ENCODE measurements at regions not wholly inside any gene's neighbourhood (a gene's known extent, or its start where the extent isn't known, plus 50 kb on each side); places are given as distances from the start of the nearest gene placed in this dataset.

- Mint-ChIP-seq H3K27me3 (peaks cover 39% of the 10 kb centered on the region), H3K4me1 (peaks cover 4% of the 10 kb centered on the region), H3K36me3 (ENCODE audit: low read depth) (peaks cover 2% of the 10 kb centered on the region), H3K4me3 (no peak overlapping the region), H3K27ac (no peak overlapping the region)
- no peak for ATAC-seq
- H3K9me3 ChIP-seq (ENCODE audit: control insufficient read depth, low read length, poor library complexity, severe bottlenecking): no peaks in the 10 kb centered on the region
- DNase-seq: no peak
Measured at GRCh38 chr17:5730373-5730772, 146.1 kb upstream of the NLRP1 start.

DNA sequence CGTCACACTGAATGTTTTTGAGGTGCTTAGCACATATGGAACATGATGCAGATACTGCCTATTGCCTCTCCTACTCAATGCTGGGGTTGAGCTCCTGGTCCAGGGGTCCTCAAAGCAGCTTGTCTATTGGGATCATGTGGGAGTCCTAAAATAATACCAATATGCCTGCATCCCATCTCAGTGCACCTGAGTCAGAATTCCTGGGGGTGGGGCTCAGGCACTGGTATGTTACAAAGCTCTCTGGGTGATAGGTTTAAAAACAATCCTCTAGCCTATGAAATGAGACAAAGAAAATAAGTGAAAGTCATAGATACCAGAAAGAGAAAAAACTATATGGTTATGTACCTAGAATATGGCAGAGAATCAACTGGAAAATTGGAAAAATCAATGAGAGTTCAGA, 156.6 kb upstream of the NLRP1 start:
- DNase-seq (no peak), ATAC-seq (no peak)
- no peak overlapping the region for H3K4me3 Mint-ChIP-seq
- peaks cover 45% of the 10 kb centered on the region for H3K27me3 Mint-ChIP-seq
- no peaks in the 10 kb centered on the region for H3K36me3 Mint-ChIP-seq (ENCODE audit: low read depth)
- no peak overlapping the region for H3K27ac Mint-ChIP-seq
- no peaks in the 10 kb centered on the region for H3K4me1 Mint-ChIP-seq
- no peaks in the 10 kb centered on the region for H3K9me3 ChIP-seq (ENCODE audit: control insufficient read depth, low read length, poor library complexity, severe bottlenecking)

DNA sequence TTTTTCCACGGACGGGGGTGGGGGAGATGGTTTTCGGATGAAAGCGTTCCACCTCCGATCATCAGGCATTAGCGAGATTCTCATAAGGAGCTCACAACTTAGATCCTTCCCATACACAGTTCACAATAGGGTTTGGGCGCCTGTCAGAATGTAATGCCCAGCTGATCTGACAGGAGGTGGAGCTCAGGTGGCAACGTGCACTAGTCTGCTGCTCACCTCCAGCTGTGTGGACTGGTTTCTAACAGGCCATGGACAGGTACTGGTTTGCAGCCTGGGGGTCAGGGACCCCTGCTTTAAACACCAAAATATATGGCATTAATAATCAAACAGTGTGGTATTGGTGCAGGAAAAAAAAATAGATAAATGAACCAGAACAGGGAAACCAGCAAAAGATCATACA, 157.5 kb upstream of the NLRP1 start:
- no peak overlapping the region for H3K4me3 Mint-ChIP-seq
- no peak overlapping the region for H3K27ac Mint-ChIP-seq
- no peaks in the 10 kb centered on the region for H3K9me3 ChIP-seq (ENCODE audit: control insufficient read depth, low read length, poor library complexity, severe bottlenecking)
- ATAC-seq (no peak), DNase-seq (no peak)
- H3K27me3 Mint-ChIP-seq: peaks cover 47% of the 10 kb centered on the region
- H3K36me3 Mint-ChIP-seq (ENCODE audit: low read depth): no peaks in the 10 kb centered on the region
- H3K4me1 Mint-ChIP-seq: no peaks in the 10 kb centered on the region

DNA sequence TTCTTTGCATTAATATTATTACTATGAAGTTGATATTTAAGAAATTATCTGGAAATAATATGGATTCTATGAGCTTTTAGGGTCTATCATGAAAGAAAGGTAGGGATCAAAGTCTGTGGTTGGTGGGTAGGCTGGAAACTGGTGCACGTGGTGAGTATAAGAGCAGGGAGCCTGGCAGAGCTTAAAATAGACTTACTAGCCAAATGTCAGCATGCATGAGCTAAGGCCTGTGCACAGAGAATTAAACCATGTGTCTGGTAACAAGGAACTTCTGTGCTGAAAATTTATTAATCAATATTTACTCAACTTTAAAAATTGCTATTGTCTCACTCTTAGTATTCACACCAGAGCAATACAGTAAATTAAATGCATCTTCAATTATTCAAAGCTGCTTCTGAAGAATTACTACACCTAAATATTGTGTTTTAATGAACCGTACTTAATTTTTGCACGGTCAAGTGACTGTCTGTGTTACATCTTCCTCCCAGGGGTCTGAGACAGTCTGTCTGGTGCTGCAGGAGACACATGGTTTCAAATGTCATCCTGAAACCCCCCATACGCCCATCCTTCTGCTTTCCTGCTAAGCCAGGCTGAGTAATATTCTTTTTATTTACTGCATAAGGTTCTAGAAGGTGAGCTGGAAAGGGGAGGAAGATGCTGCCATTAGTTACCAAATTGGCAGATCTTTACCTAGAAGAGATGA, 161.0 kb upstream of the NLRP1 start:
- H3K27ac Mint-ChIP-seq: no peak overlapping the region
- no peak for DNase-seq
- no peak overlapping the region for H3K4me3 Mint-ChIP-seq
- H3K9me3 ChIP-seq (ENCODE audit: control insufficient read depth, low read length, poor library complexity, severe bottlenecking): no peaks in the 10 kb centered on the region
- no peaks in the 10 kb centered on the region for H3K4me1 Mint-ChIP-seq
- H3K36me3 Mint-ChIP-seq (ENCODE audit: low read depth): peaks cover 2% of the 10 kb centered on the region
- H3K27me3 Mint-ChIP-seq: peaks cover 52% of the 10 kb centered on the region
- no peak for ATAC-seq

DNA sequence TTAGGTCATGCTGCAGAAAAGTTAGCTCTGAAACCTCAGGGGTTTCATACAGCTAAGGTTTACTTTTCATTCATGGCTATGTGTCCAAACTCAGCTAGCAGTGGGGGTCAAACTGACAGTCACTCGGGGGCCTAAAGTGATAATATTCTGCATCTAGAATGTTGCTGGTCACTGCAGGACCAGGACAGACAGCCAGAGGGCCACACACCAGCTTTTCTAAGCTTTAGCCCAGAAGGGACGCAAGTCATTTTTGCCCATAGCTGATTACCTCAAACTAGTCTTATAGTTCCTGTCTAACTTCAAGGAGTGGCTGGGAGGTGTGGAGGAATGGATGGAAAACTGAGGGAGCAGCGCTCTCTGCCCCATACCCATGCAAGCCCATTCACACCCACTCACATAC, 163.0 kb upstream of the NLRP1 start:
- no peaks in the 10 kb centered on the region for H3K9me3 ChIP-seq (ENCODE audit: control insufficient read depth, low read length, poor library complexity, severe bottlenecking)
- Mint-ChIP-seq H3K4me1 (no peaks in the 10 kb centered on the region), H3K27ac (no peak overlapping the region), H3K36me3 (ENCODE audit: low read depth) (peaks cover 2% of the 10 kb centered on the region), H3K4me3 (no peak overlapping the region), H3K27me3 (peaks cover 43% of the 10 kb centered on the region)
- no peak for DNase-seq
- ATAC-seq: no peak

- Mint-ChIP-seq H3K27ac (no peak overlapping the region), H3K27me3 (peaks cover 38% of the 10 kb centered on the region), H3K36me3 (ENCODE audit: low read depth) (peaks cover 2% of the 10 kb centered on the region), H3K4me3 (no peak overlapping the region), H3K4me1 (no peaks in the 10 kb centered on the region)
- ATAC-seq: no peak
- no peaks in the 10 kb centered on the region for H3K9me3 ChIP-seq (ENCODE audit: control insufficient read depth, low read length, poor library complexity, severe bottlenecking)
- no peak for DNase-seq
Measured at GRCh38 chr17:5747964-5748363, 163.7 kb upstream of the NLRP1 start.

GRCh38 chr17:5753421-5753820, 169.1 kb upstream of the NLRP1 start:
- H3K27ac Mint-ChIP-seq: peak overlapping the region; percentile 3
- peaks cover 51% of the 10 kb centered on the region for H3K27me3 Mint-ChIP-seq
- DNase-seq: no peak
- H3K36me3 Mint-ChIP-seq (ENCODE audit: low read depth): no peaks in the 10 kb centered on the region
- no peaks in the 10 kb centered on the region for H3K9me3 ChIP-seq (ENCODE audit: control insufficient read depth, low read length, poor library complexity, severe bottlenecking)
- no peak for ATAC-seq
- no peak overlapping the region for H3K4me3 Mint-ChIP-seq
- no peaks in the 10 kb centered on the region for H3K4me1 Mint-ChIP-seq

GRCh38 chr17:5757314-5757907, 173.1 kb upstream of the NLRP1 start:
- Mint-ChIP-seq H3K27me3 (peaks cover 61% of the 10 kb centered on the region), H3K36me3 (ENCODE audit: low read depth) (peaks cover 2% of the 10 kb centered on the region), H3K4me3 (no peak overlapping the region), H3K4me1 (no peaks in the 10 kb centered on the region), H3K27ac (no peak overlapping the region)
- H3K9me3 ChIP-seq (ENCODE audit: control insufficient read depth, low read length, poor library complexity, severe bottlenecking): no peaks in the 10 kb centered on the region
- ATAC-seq (no peak), DNase-seq (no peak)

GRCh38 chr17:5758651-5759050, 174.3 kb upstream of the NLRP1 start:
- Mint-ChIP-seq H3K4me1 (no peaks in the 10 kb centered on the region), H3K36me3 (ENCODE audit: low read depth) (peaks cover 2% of the 10 kb centered on the region), H3K4me3 (no peak overlapping the region), H3K27ac (no peak overlapping the region), H3K27me3 (peaks cover 65% of the 10 kb centered on the region)
- no peak for ATAC-seq
- no peaks in the 10 kb centered on the region for H3K9me3 ChIP-seq (ENCODE audit: control insufficient read depth, low read length, poor library complexity, severe bottlenecking)
- no peak for DNase-seq

- no peak overlapping the region for H3K27ac Mint-ChIP-seq
- peaks cover 2% of the 10 kb centered on the region for H3K36me3 Mint-ChIP-seq (ENCODE audit: low read depth)
- H3K4me3 Mint-ChIP-seq: no peak overlapping the region
- DNase-seq: no peak
- peaks cover 65% of the 10 kb centered on the region for H3K27me3 Mint-ChIP-seq
- no peaks in the 10 kb centered on the region for H3K4me1 Mint-ChIP-seq
- no peak for ATAC-seq
- no peaks in the 10 kb centered on the region for H3K9me3 ChIP-seq (ENCODE audit: control insufficient read depth, low read length, poor library complexity, severe bottlenecking)
Measured at GRCh38 chr17:5759501-5759925, 175.2 kb upstream of the NLRP1 start.

- no peak for ATAC-seq
- Mint-ChIP-seq H3K27ac (no peak overlapping the region), H3K4me3 (no peak overlapping the region), H3K27me3 (peaks cover 71% of the 10 kb centered on the region), H3K36me3 (ENCODE audit: low read depth) (peaks cover 2% of the 10 kb centered on the region), H3K4me1 (no peaks in the 10 kb centered on the region)
- no peak for DNase-seq
- H3K9me3 ChIP-seq (ENCODE audit: control insufficient read depth, low read length, poor library complexity, severe bottlenecking): no peaks in the 10 kb centered on the region
Measured at GRCh38 chr17:5762191-5762590, 177.9 kb upstream of the NLRP1 start.

DNA sequence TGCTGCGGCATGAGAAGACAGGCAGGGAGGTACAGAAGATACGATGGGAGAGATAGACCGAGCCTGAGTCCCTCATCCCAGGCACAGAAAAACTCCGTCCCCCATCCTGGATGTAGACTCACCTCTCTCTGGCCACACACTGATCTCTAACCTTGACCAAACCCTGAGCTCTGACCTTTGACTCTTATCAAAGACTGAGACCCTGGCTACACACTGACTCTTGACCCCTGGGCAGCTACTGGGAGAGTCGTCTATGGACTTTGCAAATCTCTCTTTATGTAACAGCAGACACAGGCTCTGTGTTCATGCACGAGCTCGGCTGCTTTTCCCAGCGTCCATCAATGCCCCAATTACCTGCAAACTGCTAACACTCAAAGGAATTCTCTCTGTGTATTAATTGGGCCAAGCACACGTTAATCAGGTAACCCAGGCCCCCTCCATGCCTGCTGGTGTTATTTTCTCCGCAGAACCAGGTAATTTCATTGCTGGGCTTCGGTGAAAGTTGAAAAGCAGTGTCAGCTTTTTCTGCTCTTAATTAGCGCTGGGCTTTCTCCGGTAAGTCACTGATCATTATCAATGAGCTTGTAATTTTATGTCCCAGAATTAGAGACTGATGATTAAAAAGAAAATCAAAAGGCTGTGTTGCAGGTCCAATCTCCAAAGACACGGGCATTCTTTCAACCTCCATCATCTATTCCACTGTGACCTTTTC, 179.4 kb upstream of the NLRP1 start:
- no peaks in the 10 kb centered on the region for H3K4me1 Mint-ChIP-seq
- H3K4me3 Mint-ChIP-seq: no peak overlapping the region
- H3K9me3 ChIP-seq (ENCODE audit: control insufficient read depth, low read length, poor library complexity, severe bottlenecking): no peaks in the 10 kb centered on the region
- ATAC-seq (no peak), DNase-seq (no peak)
- H3K27ac Mint-ChIP-seq: no peak overlapping the region
- peaks cover 74% of the 10 kb centered on the region for H3K27me3 Mint-ChIP-seq
- peaks cover 4% of the 10 kb centered on the region for H3K36me3 Mint-ChIP-seq (ENCODE audit: low read depth)

DNA sequence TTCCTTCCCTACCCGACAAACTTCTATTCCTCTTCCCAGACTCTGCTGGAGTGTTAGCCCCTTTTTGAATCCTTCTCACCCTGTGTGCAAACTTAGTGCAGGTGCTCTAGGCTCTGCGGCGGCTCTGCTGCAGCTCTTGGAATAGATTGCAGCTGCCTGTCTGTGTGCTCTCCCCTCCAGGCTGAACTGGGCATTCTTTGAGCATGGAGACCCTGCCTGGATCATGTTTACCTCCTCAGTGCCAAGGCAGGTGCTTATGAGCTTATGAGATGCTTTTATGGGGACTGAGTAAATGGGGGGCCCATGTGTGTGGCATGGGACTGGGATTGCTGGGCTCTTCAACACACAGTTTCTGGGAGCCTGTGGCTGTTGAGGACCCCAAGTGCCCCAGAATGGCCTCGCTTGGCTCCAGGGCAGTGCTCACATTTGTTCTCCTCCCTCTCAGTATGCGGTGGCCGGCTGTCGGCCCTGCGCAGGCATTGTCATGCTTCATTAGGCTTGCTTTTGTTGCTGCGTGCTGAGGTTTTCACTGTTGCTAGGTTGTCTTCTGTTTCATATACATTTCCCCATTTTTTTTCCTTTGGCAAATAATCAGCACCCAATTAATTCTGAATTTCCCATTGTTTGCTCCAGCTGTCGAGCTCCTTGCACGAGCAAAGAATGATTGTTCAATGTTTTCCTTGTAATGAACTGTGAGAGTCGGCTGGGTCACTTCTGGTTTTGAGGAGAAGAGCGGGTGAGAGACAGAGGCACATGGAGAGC, 185.5 kb upstream of the NLRP1 start:
- Mint-ChIP-seq H3K4me1 (no peaks in the 10 kb centered on the region), H3K27ac (no peak overlapping the region), H3K36me3 (ENCODE audit: low read depth) (peaks cover 2% of the 10 kb centered on the region), H3K27me3 (peaks cover 47% of the 10 kb centered on the region), H3K4me3 (no peak overlapping the region)
- no peaks in the 10 kb centered on the region for H3K9me3 ChIP-seq (ENCODE audit: control insufficient read depth, low read length, poor library complexity, severe bottlenecking)
- DNase-seq: no peak
- ATAC-seq: no peak
